A673 (cell line): ENCODE measurements at regions not wholly inside any gene's neighbourhood (a gene's known extent, or its start where the extent isn't known, plus 50 kb on each side); places are given as distances from the start of the nearest gene placed in this dataset.

Source experiments
- BruUV-seq: library from RNA; stranded (reverse); fragments of 400-500 nt; replicated peaks from 2 replicates; lab custom pipeline; 2021; lab: Mats Ljungman, UMichigan
- CTCF ChIA-PET: fragments of 300-600 bp; sonication (Branson Sonifier 250); formaldehyde crosslinking; loops from one replicate; lab custom pipeline; 2022; ENCODE audit warnings: antibody characterized with exemption; lab: Charles Lee
- POLR2A ChIA-PET: fragments of 300-600 bp; sonication (Branson Sonifier 250); formaldehyde crosslinking; loops from one replicate; lab custom pipeline; 2022; ENCODE audit warnings: antibody characterized with exemption; ENCODE audit not compliant: low non-redundant PET; lab: Charles Lee
- DNase-seq: peaks from one replicate; pipeline ENCODE4 v3.0.0-alpha.2; 2015; ENCODE audit warnings: low spot score
- H3K27ac ChIP-seq: fragments of 200-600 bp; sonication (generic); 2 replicates; pipeline ENCODE4 v1.5.1; 2016; ENCODE audit warnings: mixed run types, low read depth, mild to moderate bottlenecking, mixed read lengths, antibody characterized with exemption, low read length; ENCODE audit not compliant: poor library complexity, severe bottlenecking
- H3K27me3 ChIP-seq: fragments of 200-600 bp; sonication (generic); replicated peaks from 2 replicates; pipeline ENCODE4 v1.6.1; 2017; ENCODE audit warnings: mixed run types, low read depth, mild to moderate bottlenecking, mixed read lengths, antibody characterized with exemption, low read length; ENCODE audit not compliant: insufficient read depth, poor library complexity
- H3K36me3 ChIP-seq: fragments of 200-600 bp; sonication (generic); 2 replicates; pipeline ENCODE4 v1.6.1; 2016; ENCODE audit warnings: mixed run types, mild to moderate bottlenecking, mixed read lengths, antibody characterized with exemption, low read length; ENCODE audit not compliant: insufficient read depth, poor library complexity, severe bottlenecking
- H3K4me1 ChIP-seq: fragments of 200-600 bp; sonication (generic); 2 replicates; pipeline ENCODE4 v1.6.1; 2017; ENCODE audit warnings: mixed run types, mild to moderate bottlenecking, mixed read lengths, antibody characterized with exemption, low read length; ENCODE audit not compliant: insufficient read depth, poor library complexity, severe bottlenecking
- H3K4me3 ChIP-seq: fragments of 200-600 bp; sonication (generic); 2 replicates; pipeline ENCODE4 v1.5.1; 2016; ENCODE audit warnings: low read depth, mixed run types, mild to moderate bottlenecking, mixed read lengths, low read length; ENCODE audit not compliant: poor library complexity, severe bottlenecking
- H3K9me3 ChIP-seq: fragments of 200-600 bp; sonication (generic); 2 replicates; pipeline ENCODE4 v1.6.1; 2016; ENCODE audit warnings: mixed run types, low read depth, mild to moderate bottlenecking, mixed read lengths, antibody characterized with exemption, low read length; ENCODE audit not compliant: poor library complexity, severe bottlenecking
- CTCF ChIP-seq: fragments of 300-800, 200-600 bp; sonication (generic); conservative IDR thresholded peaks from 2 replicates; pipeline ENCODE4 v1.5.1; 2017; ENCODE audit warnings: low read depth, mild to moderate bottlenecking, antibody characterized with exemption, low read length, moderate library complexity, mixed read lengths
- EZH2 ChIP-seq: fragments of 200-600 bp; sonication (generic); IDR thresholded peaks from 2 replicates; pipeline ENCODE4 v1.6.1; 2017; ENCODE audit warnings: borderline replicate concordance, low read depth, mild to moderate bottlenecking, mixed read lengths, antibody characterized with exemption, low read length; ENCODE audit not compliant: poor library complexity, severe bottlenecking
- intact Hi-C: fragments of 100-400 bp; cut with micrococcal nuclease; formaldehyde crosslinking; loops from one replicate; pipeline ENCODE4 v1.10.0; 2022; ENCODE audit not compliant: unreplicated experiment

- Histone ChIP-seq H3K9me3 (no peaks in the 10 kb centered on the region), H3K4me3 (no peak overlapping the region), H3K27me3 (no peaks in the 10 kb centered on the region), H3K36me3 (no peaks in the 10 kb centered on the region), H3K27ac (no peak overlapping the region), H3K4me1 (no peaks in the 10 kb centered on the region)
- CTCF ChIA-PET, result no interaction called here
- intact Hi-C loops, result no loop called here
- BruUV-seq, result no TSS peak
- DNase-seq, result no peak
- TF ChIP-seq CTCF, result no peak
- no peak for TF ChIP-seq EZH2
- POLR2A ChIA-PET, result no interaction called here
These were observed 381.7 kb downstream of the NUP35 start for GRCh38 chr2:183505911-183506310.

- ChIA-PET CTCF (no interaction called here), POLR2A (no interaction called here)
- no TSS peak for BruUV-seq
- Histone ChIP-seq H3K4me3 (no peak overlapping the region), H3K27me3 (no peaks in the 10 kb centered on the region), H3K36me3 (no peaks in the 10 kb centered on the region), H3K9me3 (no peaks in the 10 kb centered on the region), H3K27ac (no peak overlapping the region), H3K4me1 (no peaks in the 10 kb centered on the region)
- TF ChIP-seq CTCF, result no peak
- intact Hi-C loops, result no loop called here
- DNase-seq, result no peak
These were observed 386.9 kb downstream of the NUP35 start for GRCh38 chr2:183511154-183511553.

GRCh38 chr2:183519371-183520056 lies 395.3 kb downstream of the NUP35 start:
- intact Hi-C loops, result no loop called here
- CTCF ChIA-PET, result no interaction called here
- Histone ChIP-seq H3K27me3 (no peaks in the 10 kb centered on the region), H3K9me3 (no peaks in the 10 kb centered on the region), H3K36me3 (no peaks in the 10 kb centered on the region), H3K27ac (no peak overlapping the region), H3K4me1 (no peaks in the 10 kb centered on the region), H3K4me3 (no peak overlapping the region)
- BruUV-seq, result no TSS peak
- TF ChIP-seq CTCF, result no peak
- no peak for TF ChIP-seq EZH2
- no peak for DNase-seq
- POLR2A ChIA-PET, result no interaction called here
